NCI-H2196 treated with DMSO at 0.1 percent for 48 hours (cell line): ENCODE measurements at regions not wholly inside any gene's neighbourhood (a gene's known extent, or its start where the extent isn't known, plus 50 kb on each side); places are given as distances from the start of the nearest gene placed in this dataset.
"Not testable (repeated sequence)": the region's sequence is repeated elsewhere in the genome, so short reads cannot be mapped to it uniquely, and the experiment has no call there.

Experiments used
- DNase-seq: peaks from one replicate; lab custom pipeline; 2025; ENCODE audit not compliant: unreplicated experiment; lab: John Stamatoyannopoulos, UW

DNA sequence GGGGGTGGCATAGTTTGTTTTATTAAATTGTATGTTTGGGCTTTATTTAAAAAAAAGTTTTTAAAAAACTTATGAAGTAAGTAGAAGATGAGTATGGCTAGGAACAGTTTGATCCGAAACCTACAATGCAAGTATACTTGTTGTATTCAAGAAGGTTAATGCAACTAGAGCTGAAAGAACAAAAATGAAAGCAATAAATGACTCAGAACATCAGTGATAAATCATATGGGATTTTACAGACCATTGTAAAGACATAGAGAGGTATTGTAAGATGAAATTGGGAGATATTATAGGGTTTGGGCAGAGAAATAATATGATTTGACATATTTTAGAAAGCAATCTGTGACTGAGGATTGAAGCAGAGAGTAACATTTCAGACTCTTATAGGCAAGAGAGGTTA, 1135.3 kb downstream of the SLITRK5 start:
- DNase-seq = no peak

- DNase-seq = no peak
These were observed 1146.4 kb downstream of the SLITRK5 start for GRCh38 chr13:88817560-88817959.

- no peak for DNase-seq
These were observed 1151.9 kb downstream of the SLITRK5 start for GRCh38 chr13:88823114-88823513.

DNA sequence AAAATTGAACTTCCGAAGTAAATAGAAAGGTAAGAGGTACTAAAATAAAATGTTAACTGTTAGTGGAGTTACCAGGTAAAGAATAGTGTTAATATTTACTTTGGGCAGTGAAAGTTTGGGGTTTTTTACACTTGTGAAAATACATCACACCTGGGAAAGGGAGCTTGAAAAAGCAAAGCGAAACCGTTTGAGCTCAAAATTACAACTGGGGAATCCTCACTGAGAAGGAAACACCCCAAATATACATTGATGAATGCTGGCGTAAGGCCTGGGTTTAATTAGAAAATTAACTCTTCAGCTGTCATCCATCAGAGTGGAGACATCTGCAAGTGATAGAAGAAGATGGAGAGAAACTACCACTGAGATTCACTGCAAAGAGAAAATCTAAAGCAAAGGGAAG, 1153.0 kb downstream of the SLITRK5 start:
- DNase-seq = no peak

DNA sequence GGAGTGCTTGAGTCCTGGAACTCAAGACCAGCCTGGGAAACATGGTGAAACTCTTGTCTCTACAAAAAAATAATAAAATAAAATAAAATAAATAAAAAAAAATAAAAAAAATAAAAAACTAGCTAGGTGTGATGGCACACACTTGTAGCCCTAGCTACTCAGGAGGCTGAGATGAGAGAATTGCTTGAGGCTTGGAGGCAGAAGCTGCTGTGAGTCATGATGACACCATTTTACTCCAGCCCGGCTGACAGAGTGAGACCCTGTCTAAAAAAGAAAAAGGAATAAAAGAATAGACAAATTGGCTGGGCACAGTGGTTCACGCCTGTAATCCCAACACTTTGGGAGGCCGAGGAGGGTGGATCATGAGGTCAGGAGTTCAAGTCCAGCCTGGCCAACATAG, 1168.9 kb downstream of the SLITRK5 start:
- DNase-seq = no peak

DNA sequence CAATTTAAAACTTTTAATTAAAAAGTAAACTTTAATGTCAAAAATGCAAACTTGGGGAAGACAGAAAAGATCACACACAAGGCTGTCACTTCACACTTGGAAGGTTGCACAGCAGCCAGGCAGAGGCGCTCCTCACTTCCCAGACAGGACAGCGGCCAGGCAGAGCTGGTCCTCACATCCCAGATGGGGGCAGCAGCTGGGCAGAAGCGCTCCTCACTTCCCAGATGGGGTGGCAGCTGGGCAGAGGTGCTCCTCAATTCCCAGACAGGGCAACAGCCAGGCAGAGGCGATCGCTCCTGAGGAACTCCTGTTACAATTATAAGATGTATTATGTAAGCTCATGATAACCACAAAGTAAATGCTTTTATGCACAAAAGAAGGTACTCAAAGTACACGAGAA, 1181.1 kb downstream of the SLITRK5 start:
- not testable (repeated sequence) for DNase-seq

DNA sequence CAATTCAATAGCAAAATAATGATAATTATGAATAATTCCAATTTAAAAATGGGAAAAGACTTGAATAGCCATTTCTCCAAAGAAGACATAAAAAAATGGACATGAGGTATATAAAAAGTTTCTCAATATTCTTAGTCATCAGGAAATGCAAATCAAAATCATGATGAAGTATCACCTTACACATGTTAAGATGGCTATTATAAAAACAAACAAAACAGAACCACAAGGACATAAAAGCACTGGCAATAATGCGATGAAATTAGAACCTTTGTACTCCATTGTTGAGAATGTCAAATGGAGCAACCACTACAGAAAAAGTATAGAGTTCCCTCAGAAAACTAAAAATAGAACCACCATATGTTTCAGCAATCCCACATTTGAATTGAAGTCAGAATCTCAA, 1186.1 kb downstream of the SLITRK5 start:
- no peak for DNase-seq

- no peak for DNase-seq
These were observed 1191.0 kb downstream of the SLITRK5 start for GRCh38 chr13:88862095-88862620.

- no peak for DNase-seq
These were observed 1191.9 kb downstream of the SLITRK5 start for GRCh38 chr13:88863116-88863515.

- no peak for DNase-seq
These were observed 1195.0 kb downstream of the SLITRK5 start for GRCh38 chr13:88866195-88866594.

GRCh38 chr13:88883741-88884140, 1212.6 kb downstream of the SLITRK5 start:
- DNase-seq = no peak

DNA sequence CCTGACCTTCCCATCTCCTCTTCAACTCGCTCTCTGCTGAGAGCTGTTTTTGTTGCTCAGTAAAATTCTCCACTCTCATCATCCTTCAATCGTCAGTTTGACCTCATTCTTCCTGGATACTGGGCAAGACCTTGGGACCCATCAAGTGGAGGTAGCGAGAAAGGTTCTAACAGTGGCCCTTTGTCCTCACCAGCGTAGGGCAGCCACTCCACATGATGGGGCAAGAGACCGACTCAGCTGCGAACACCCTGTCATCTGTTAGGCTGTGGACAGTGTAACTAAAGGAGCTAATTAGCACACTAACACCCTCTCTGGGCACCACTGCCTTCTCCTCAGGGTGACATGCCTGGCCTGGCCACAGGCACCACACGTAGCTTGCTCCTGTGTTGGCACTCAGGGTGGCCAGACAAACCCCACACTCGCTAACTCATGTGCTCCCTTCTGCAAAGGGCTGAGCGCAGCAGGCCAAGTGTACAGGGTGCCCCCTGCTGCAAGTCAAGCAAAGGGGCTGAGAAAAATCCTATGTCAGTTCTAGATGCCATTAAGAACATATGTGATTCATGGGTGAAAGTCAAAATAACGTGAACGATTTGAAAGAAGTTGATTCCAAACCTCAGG, 1216.0 kb downstream of the SLITRK5 start:
- DNase-seq = no peak

- DNase-seq = no peak
These were observed 1224.2 kb downstream of the SLITRK5 start for GRCh38 chr13:88895261-88895941.

- DNase-seq = no peak
These were observed 1225.3 kb downstream of the SLITRK5 start for GRCh38 chr13:88896466-88896865.

DNA sequence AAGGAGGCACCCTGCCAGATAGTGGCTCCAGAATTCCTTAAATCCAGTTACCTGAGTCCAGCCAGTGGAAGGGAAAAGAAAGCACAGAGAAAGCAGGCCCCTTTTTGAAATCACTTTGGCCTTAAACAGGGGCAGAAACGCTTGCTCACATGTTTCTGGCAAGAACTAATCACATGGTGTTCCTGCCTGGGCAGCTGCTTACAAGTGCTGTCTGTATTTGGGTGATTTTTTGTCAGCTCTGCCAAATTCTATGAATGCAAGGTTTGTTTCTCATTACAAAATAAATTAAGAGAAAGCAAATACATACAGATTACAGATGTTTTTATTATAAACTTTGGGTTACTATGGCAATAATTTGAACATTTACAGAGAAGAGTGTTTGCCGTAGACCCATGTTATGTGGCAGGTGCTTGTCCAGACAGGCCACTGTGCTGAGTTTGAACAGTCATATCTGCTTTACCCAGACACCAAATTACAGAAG, 1237.8 kb downstream of the SLITRK5 start:
- DNase-seq = peak; percentile 61

DNA sequence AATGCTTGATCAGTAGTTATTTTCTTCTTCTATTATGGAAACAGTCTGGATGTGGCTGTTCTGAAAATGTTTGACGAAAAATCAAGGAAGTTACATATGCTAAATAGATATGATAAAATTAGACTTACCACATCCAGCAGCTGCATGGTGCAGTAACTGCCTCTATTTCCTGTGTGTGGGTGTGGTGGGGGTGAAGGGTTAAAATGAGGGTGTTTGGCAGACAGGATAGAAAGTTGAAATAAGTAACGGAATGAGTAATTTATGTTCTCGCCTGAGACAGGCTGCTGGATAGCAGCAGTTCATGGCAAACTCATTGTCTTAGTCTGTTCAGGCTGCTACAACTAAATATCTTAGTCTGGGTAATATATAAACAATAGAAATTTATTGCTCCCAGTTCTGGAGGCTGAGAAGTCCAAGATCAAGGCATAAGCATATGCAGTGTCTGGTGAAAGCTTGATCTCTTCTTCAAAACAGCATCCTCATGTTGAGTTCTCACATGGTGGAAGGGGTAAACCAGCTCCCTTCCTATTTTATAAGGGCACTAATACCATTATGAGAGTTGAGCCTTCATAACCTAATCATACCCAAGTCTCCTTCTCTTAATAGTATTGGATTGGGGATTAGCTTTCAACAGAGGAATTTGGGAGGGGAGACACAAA, 1248.9 kb downstream of the SLITRK5 start:
- DNase-seq = no peak

- no peak for DNase-seq
These were observed 1254.8 kb downstream of the SLITRK5 start for GRCh38 chr13:88925954-88926353.

GRCh38 chr13:88926890-88927502, 1255.8 kb downstream of the SLITRK5 start:
- DNase-seq = no peak

- no peak for DNase-seq
These were observed 1261.8 kb downstream of the SLITRK5 start for GRCh38 chr13:88932950-88933349.

GRCh38 chr13:88937384-88937783, 1266.2 kb downstream of the SLITRK5 start:
- DNase-seq = no peak

DNA sequence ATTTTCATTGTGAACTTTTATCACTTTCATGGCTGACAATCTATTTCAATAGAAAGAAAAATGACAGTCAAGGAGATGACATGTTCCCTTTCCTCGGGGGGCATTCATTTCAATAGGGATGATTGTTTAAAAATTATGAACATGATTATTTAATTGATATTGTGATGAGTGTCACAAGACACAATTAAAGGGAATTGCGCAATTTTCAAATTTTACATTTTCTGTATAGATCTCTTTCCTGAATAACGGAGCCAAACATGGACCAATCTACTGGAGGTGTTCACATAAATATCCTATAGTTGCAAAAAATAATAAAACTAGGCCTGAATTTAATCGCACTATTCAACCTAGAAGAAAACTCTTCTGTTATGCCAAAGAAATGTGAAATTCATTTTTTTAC, 1274.6 kb downstream of the SLITRK5 start:
- DNase-seq = no peak

GRCh38 chr13:88948501-88948900, 1277.3 kb downstream of the SLITRK5 start:
- DNase-seq = no peak
